B cell (primary cell): ENCODE measurements at regions not wholly inside any gene's neighbourhood (a gene's known extent, or its start where the extent isn't known, plus 50 kb on each side); places are given as distances from the start of the nearest gene placed in this dataset.

Source experiments
- EZH2 ChIP-seq: IDR thresholded peaks from 2 replicates; pipeline ENCODE4 v1.6.1; 2012; ENCODE audit warnings: borderline replicate concordance, low read depth, mild to moderate bottlenecking, moderate library complexity, low read length; ENCODE audit not compliant: insufficient read depth, poor library complexity, severe bottlenecking
- TF ChIP-seq, protein P1 (sequence below): fragments of 200-600 bp; IDR thresholded peaks from one replicate; pipeline ENCODE4 v1.8.0; 2022; ENCODE audit warnings: antibody characterized with exemption, mild to moderate bottlenecking

DNA sequence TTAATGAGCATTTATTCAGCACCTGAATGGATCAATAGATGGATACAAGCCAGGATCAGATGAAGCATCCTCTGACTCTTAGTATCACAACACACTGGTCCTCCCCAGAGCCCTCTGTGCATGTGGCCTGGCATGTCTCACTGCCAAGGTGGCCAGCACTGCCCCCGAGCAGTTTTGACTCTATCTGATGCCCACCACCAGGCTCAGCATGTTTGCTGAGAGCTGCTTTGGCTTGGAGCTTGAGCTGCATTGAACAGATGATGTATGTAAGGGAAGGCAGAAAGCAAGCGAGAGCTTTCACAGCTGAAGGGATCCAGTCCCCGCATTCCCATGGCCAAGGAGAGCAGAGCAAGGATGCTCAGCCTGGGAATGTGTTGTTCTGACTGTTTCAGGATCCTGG lies 320.3 kb downstream of the BUD13 start:
- TF ChIP-seq EZH2 = no peak
- TF ChIP-seq, protein P1, sequence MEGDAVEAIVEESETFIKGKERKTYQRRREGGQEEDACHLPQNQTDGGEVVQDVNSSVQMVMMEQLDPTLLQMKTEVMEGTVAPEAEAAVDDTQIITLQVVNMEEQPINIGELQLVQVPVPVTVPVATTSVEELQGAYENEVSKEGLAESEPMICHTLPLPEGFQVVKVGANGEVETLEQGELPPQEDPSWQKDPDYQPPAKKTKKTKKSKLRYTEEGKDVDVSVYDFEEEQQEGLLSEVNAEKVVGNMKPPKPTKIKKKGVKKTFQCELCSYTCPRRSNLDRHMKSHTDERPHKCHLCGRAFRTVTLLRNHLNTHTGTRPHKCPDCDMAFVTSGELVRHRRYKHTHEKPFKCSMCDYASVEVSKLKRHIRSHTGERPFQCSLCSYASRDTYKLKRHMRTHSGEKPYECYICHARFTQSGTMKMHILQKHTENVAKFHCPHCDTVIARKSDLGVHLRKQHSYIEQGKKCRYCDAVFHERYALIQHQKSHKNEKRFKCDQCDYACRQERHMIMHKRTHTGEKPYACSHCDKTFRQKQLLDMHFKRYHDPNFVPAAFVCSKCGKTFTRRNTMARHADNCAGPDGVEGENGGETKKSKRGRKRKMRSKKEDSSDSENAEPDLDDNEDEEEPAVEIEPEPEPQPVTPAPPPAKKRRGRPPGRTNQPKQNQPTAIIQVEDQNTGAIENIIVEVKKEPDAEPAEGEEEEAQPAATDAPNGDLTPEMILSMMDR = no peak
